ENCODE measurements at regions not wholly inside any gene's neighbourhood (a gene's known extent, or its start where the extent isn't known, plus 50 kb on each side); places are given as distances from the start of the nearest gene placed in this dataset.
A peak's percentile ranks its signal among the peaks of the same experiment; 100 is the strongest.
"Not testable (repeated sequence)": the region's sequence is repeated elsewhere in the genome, so short reads cannot be mapped to it uniquely, and the experiment has no call there.

DNA sequence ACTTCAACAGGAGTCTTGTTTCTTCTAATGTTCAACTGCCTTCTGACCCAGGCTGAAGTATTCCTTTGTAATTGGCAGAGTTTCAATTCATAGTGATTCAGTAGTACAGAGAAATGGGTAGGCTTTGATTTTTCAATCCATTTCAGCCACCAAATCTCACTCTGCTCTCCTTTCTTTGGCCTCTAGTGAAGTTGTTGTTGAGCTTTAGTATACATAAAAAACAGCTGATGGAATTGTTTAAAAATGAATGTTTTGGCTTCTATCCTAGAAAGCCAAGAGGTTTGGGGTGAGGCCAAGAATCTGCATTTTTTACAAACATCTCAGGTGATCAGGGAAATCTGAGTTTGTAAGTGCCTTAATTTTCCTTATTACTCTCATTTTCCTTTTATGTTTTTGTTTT is 182.9 kb upstream of the MAP1B start:
- Histone ChIP-seq H3K4me3 (ENCODE audit: low read length) (no peak overlapping the region), H3K9ac (ENCODE audit: low read length) (no peak overlapping the region), H3K27me3 (ENCODE audit: control insufficient read depth, insufficient read depth, low read length) (no peaks in the 10 kb centered on the region), H3K36me3 (ENCODE audit: control insufficient read depth, insufficient read depth, low read length) (no peaks in the 10 kb centered on the region), H3K9me3 (ENCODE audit: control insufficient read depth, low read length) (no peaks in the 10 kb centered on the region), H3K4me1 (ENCODE audit: control insufficient read depth, insufficient read depth, low read length) (peaks cover 27% of the 10 kb centered on the region)

DNA sequence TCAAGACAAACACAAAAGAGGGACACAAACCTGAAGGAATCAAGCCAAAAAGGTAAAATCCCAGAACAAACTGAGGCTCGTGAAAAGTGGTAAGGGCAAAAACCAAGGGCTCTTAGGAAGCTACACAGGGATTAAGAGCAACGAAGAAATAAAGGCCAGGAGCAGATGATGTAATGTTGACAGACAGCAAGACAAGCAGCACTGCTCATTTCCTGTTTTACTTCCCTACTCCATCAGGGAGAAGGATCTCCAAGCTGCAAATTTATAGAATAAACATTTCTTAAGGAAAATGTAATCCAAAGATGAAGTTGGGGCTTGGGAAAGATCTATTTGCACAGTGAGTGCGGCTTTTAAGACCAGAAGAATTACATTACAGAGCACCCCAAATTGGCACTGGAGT is 182.3 kb upstream of the MAP1B start:
- Histone ChIP-seq H3K9ac (ENCODE audit: low read length) (no peak overlapping the region), H3K36me3 (ENCODE audit: control insufficient read depth, insufficient read depth, low read length) (no peaks in the 10 kb centered on the region), H3K4me1 (ENCODE audit: control insufficient read depth, insufficient read depth, low read length) (peaks cover 27% of the 10 kb centered on the region), H3K4me3 (ENCODE audit: low read length) (no peak overlapping the region), H3K9me3 (ENCODE audit: control insufficient read depth, low read length) (no peaks in the 10 kb centered on the region), H3K27me3 (ENCODE audit: control insufficient read depth, insufficient read depth, low read length) (no peaks in the 10 kb centered on the region)

DNA sequence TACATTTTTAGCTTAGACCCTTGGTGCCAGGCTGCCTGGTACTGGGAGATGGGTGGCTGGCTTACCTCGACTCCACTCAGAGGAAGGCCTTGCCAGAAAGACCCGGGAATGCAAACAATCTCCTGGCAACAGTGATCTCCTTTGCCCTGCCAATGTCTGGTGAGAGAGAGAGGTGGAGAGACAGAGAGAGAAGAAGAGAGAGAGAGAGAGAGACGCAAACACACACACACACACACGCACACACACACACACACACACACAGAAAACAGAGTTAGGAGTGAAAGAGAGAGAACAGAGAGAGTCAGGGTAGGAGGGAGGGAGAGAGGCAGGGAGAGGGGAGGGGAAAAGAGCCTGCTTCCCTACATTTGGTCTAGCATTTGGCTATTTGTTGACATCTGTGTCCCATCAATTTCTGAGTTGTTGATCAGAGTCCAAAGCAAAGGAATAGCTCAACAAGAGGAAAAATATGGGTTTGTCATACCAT is 181.6 kb upstream of the MAP1B start:
- H3K36me3 ChIP-seq (ENCODE audit: control insufficient read depth, insufficient read depth, low read length) = no peaks in the 10 kb centered on the region
- H3K4me3 ChIP-seq (ENCODE audit: low read length) = no peak overlapping the region
- no peak overlapping the region for H3K9ac ChIP-seq (ENCODE audit: low read length)
- no peaks in the 10 kb centered on the region for H3K9me3 ChIP-seq (ENCODE audit: control insufficient read depth, low read length)
- H3K4me1 ChIP-seq (ENCODE audit: control insufficient read depth, insufficient read depth, low read length) = peaks cover 28% of the 10 kb centered on the region
- H3K27me3 ChIP-seq (ENCODE audit: control insufficient read depth, insufficient read depth, low read length) = no peaks in the 10 kb centered on the region

DNA sequence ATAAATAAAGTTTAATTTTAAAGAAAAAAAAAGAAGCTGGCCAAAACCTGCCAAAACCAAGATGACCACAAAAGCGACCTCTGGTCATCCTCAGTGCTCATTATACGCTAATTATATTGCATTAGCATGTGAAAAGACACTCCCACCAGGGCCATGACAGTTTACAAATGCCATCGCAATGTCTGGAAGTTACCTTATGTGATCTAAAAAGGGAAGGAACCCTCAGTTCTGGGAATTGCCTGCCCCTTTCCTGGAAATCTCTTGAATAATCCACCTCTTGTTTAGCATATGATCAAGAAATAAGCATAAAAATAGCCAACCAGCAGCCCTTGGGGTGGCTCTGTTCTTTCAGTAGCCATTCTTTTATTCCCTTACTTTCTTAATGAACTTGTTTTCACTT is 178.3 kb upstream of the MAP1B start:
- Histone ChIP-seq H3K4me3 (ENCODE audit: low read length) (no peak overlapping the region), H3K9me3 (ENCODE audit: control insufficient read depth, low read length) (no peaks in the 10 kb centered on the region), H3K9ac (ENCODE audit: low read length) (no peak overlapping the region), H3K27me3 (ENCODE audit: control insufficient read depth, insufficient read depth, low read length) (no peaks in the 10 kb centered on the region), H3K4me1 (ENCODE audit: control insufficient read depth, insufficient read depth, low read length) (peaks cover 51% of the 10 kb centered on the region), H3K36me3 (ENCODE audit: control insufficient read depth, insufficient read depth, low read length) (no peaks in the 10 kb centered on the region)

DNA sequence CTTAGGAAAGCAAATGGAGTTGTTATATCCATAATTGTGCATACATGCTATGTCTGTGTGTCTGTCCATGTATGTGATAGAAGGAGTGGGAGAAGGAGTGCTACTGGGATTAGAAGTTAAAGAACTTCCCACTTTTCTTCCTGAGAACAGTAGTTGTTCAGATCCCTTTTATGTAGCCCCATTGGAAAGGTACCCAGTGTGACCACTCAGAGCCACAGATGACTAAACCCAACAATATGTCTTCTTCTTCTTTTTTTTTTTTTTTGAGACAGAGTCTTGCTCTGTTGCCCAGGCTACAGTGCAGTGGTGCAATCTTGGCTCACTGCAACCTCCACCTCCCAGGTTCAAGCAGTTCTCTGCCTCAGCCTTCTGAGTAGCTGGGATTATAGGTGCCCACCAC is 176.7 kb upstream of the MAP1B start:
- H3K36me3 ChIP-seq (ENCODE audit: control insufficient read depth, insufficient read depth, low read length); H3K9ac ChIP-seq (ENCODE audit: low read length); H3K9me3 ChIP-seq (ENCODE audit: control insufficient read depth, low read length); H3K4me3 ChIP-seq (ENCODE audit: low read length); H3K27me3 ChIP-seq (ENCODE audit: control insufficient read depth, insufficient read depth, low read length): not testable (repeated sequence)
- H3K4me1 ChIP-seq (ENCODE audit: control insufficient read depth, insufficient read depth, low read length) = peaks cover 36% of the 10 kb centered on the region

DNA sequence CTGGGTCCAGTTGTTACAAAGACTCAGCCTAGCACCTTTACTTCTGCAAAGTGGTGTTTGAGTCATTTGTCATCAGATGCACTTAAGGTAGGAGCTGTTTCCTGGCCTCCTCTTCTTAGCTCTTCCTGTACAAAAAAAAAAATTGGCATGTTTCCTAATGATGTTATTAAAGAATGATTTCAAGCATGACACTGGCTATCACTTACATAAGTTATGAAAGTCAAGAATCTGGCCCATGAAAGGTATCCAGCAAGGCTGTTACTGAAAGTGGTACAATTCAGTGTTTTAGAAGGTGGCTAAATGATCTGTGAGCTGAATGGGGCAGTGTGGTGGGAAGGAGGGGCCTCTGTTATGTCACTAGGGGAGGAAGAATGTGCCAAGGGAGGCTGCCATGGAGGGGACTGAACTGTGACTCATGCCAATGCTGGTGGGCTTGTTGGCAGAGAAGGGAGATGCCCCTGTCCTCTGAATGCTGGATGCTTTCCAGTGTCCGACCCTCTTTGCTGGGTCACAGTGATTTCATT is 175.1 kb upstream of the MAP1B start:
- H3K9ac ChIP-seq (ENCODE audit: low read length) = peak overlapping the region; percentile 54

DNA sequence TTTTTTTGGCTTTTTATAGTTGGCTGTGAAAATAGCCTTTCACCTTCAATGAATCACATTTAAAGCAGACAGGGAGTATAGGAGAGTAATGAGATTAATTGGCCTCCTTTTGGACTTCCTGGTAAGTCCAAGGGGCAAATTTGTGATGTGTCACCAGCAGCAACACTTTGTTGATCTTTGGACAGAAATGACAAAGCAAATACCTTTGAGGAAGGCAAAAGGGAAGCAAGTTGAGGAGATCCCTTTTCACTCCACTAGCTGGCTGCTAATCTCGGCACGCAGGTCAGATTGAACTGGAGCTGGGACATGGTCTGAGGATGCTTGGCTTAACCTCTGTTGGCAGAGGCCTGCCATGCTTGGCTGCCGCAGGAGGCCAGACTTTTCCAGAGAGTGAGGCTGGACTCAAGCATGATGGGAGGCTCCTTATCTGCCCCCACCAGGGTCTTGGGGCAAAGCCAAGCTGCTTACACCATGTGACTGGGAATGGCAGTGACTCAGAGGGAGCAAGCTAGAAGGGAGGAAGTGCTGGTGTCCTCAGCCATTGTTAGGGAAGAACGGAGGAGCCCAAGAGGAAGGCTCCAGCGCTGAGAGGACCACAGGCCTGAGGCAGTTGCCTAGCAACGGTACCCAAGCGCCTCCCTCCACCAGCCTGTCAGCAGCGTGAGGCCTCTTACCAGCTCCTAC is 174.5 kb upstream of the MAP1B start:
- Histone ChIP-seq H3K9ac (ENCODE audit: low read length) (peak overlapping the region; percentile 54), H3K9me3 (ENCODE audit: control insufficient read depth, low read length) (no peaks in the 10 kb centered on the region)

More for the DNA sequence above, 175.1 kb upstream of the MAP1B start:
- no peak overlapping the region for H3K4me3 ChIP-seq (ENCODE audit: low read length)
- no peaks in the 10 kb centered on the region for H3K36me3 ChIP-seq (ENCODE audit: control insufficient read depth, insufficient read depth, low read length)
- no peaks in the 10 kb centered on the region for H3K9me3 ChIP-seq (ENCODE audit: control insufficient read depth, low read length)
- no peaks in the 10 kb centered on the region for H3K27me3 ChIP-seq (ENCODE audit: control insufficient read depth, insufficient read depth, low read length)
- H3K4me1 ChIP-seq (ENCODE audit: control insufficient read depth, insufficient read depth, low read length) = peaks cover 34% of the 10 kb centered on the region

DNA sequence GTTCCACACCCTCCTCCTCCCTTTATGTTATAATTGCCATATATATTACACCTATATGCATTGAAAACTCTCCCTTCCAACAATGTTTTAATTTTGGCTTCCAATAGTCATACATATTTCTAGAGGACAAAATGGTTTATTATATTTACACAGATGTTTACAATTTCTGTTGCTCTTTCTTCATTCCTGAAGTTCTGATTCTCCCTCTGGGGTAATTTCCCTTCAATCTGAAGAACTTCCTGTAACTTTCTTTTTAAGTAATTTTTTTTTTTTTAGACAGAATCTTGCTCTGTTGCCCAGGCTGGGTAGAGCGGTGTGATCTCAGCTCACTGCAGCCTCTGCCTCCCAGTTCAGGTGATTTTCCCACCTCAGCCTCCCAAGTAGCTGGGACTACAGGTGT is 173.0 kb upstream of the MAP1B start:
- Histone ChIP-seq H3K4me1 (ENCODE audit: control insufficient read depth, insufficient read depth, low read length) (peaks cover 51% of the 10 kb centered on the region), H3K36me3 (ENCODE audit: control insufficient read depth, insufficient read depth, low read length) (no peaks in the 10 kb centered on the region), H3K9me3 (ENCODE audit: control insufficient read depth, low read length) (no peaks in the 10 kb centered on the region), H3K9ac (ENCODE audit: low read length) (no peak overlapping the region), H3K4me3 (ENCODE audit: low read length) (no peak overlapping the region), H3K27me3 (ENCODE audit: control insufficient read depth, insufficient read depth, low read length) (no peaks in the 10 kb centered on the region)

More for the DNA sequence above, 174.5 kb upstream of the MAP1B start:
- Histone ChIP-seq H3K27me3 (ENCODE audit: control insufficient read depth, insufficient read depth, low read length) (no peaks in the 10 kb centered on the region), H3K36me3 (ENCODE audit: control insufficient read depth, insufficient read depth, low read length) (no peaks in the 10 kb centered on the region), H3K4me1 (ENCODE audit: control insufficient read depth, insufficient read depth, low read length) (peaks cover 38% of the 10 kb centered on the region), H3K4me3 (ENCODE audit: low read length) (no peak overlapping the region)

DNA sequence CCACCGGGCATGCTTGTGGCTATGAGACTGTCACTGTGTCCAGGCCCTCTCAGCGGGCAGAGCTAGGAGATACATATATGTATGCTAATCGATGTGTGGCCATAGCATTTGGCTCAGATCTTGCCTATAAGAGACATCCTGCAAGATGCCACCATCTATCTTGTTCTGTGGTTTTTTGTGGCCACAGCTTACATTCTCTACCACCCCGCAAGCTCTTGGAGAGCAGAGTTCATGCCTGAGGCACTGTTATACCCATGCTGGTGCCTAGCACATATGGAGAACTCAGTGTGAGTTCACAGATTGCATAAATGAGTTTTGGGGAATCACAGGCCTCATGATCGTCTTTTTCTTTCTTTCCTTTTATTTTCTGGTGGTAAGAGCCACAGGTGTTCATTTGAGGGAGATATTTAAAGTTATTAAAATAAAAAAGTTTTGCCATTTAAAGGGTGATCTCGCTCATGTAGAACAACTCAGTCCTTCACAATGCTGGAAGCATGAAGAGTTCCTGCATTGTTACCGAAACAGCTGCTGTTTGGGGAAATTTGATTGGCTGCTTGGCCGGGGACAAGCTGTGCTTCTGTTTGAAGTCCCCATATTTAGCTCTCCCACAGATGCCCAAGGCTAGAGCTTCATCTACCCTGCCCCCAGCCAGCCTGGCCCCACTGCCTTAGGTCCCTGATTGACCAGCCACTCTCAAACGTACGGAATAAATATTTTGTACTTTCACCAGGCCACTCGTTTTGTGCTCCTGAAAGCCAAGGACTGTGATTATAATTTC is 169.2 kb upstream of the MAP1B start:
- H3K9ac ChIP-seq (ENCODE audit: low read length) = no peak overlapping the region
- no peaks in the 10 kb centered on the region for H3K27me3 ChIP-seq (ENCODE audit: control insufficient read depth, insufficient read depth, low read length)
- no peaks in the 10 kb centered on the region for H3K36me3 ChIP-seq (ENCODE audit: control insufficient read depth, insufficient read depth, low read length)
- H3K4me3 ChIP-seq (ENCODE audit: low read length) = no peak overlapping the region
- H3K9me3 ChIP-seq (ENCODE audit: control insufficient read depth, low read length) = no peaks in the 10 kb centered on the region
- H3K4me1 ChIP-seq (ENCODE audit: control insufficient read depth, insufficient read depth, low read length) = peaks cover 31% of the 10 kb centered on the region

DNA sequence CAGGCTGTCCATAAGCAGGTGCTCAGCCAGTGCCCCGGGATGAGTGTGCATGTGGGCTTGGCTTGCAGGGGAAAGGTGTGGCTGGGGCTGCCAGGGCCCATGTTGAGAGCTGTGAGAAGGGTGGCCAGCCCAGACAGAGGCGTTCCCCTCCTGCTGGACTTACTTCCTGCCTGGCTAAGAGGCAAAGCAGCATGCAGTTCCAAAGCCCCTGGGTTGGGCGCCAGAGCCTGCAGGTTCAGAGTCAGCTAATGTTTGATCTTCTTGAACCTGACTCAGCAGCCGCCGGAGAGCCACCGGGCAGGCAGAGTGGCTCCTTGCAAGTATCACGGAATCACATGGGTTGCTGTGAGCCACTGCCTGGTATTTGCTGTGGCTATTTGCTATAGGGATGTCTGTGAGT is 168.4 kb upstream of the MAP1B start:
- peaks cover 23% of the 10 kb centered on the region for H3K4me1 ChIP-seq (ENCODE audit: control insufficient read depth, insufficient read depth, low read length)
- H3K9me3 ChIP-seq (ENCODE audit: control insufficient read depth, low read length) = no peaks in the 10 kb centered on the region
- no peaks in the 10 kb centered on the region for H3K27me3 ChIP-seq (ENCODE audit: control insufficient read depth, insufficient read depth, low read length)
- H3K36me3 ChIP-seq (ENCODE audit: control insufficient read depth, insufficient read depth, low read length) = no peaks in the 10 kb centered on the region
- no peak overlapping the region for H3K4me3 ChIP-seq (ENCODE audit: low read length)
- peak overlapping the region; percentile 32 for H3K9ac ChIP-seq (ENCODE audit: low read length)

DNA sequence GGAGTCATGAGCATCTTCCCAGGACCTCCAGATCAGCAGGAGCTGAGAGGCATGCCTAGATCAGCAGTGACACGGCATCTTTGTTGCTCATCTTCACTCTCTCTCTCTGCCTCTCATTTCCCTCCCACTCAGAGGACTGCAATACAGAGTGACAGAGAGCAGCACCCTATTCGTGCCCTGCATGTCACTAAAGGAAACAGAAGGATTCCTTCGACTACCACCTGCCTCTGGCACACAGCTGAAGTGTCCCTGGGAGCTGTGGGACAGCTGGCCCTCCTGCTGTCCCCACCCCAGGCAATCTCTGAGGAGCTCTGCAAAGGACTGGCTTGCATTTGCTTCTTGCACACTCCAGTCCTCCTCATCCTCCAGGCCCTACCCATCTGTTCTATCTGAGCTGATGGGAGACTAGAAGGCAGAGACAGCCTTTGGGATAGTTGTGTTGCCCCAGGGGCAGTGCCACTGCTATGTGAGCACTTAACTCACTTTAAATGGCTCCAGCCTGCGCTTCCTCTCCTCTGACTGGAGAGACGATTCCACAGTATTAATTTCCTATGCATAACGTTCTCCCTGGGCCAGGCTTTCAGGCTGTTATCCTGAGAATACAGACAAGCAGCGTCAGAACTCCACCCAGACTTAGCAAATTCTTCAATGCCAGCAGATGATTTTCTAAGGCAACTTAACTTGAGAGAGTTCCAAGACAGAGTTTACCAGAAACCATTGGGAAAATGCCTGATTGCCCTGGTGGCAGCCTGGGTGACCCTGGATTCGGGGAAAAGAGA is 167.6 kb upstream of the MAP1B start:
- Histone ChIP-seq H3K9ac (ENCODE audit: low read length) (peak overlapping the region; percentile 32), H3K36me3 (ENCODE audit: control insufficient read depth, insufficient read depth, low read length) (no peaks in the 10 kb centered on the region), H3K27me3 (ENCODE audit: control insufficient read depth, insufficient read depth, low read length) (no peaks in the 10 kb centered on the region), H3K9me3 (ENCODE audit: control insufficient read depth, low read length) (no peaks in the 10 kb centered on the region), H3K4me3 (ENCODE audit: low read length) (no peak overlapping the region), H3K4me1 (ENCODE audit: control insufficient read depth, insufficient read depth, low read length) (peaks cover 23% of the 10 kb centered on the region)

DNA sequence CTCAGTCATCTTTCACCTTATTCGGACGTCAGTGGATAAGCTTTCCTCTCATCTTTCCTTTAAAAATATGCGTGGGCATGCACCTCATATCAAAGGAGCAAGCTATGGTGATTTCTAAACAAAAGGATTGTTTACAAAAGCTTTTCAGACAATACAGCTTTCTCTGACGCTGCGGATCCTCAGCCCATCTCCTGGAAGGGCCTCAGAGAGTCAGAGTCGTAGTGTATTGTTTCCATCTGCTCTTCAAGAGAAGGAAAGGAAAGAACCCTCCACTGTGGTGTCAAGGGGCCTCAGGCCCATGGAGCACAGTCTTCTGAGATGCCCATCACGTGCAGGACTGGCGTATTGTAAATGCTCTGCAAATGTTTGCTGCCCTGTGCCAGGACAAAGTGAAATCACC is 163.4 kb upstream of the MAP1B start:
- Histone ChIP-seq H3K9me3 (ENCODE audit: control insufficient read depth, low read length) (no peaks in the 10 kb centered on the region), H3K36me3 (ENCODE audit: control insufficient read depth, insufficient read depth, low read length) (no peaks in the 10 kb centered on the region), H3K4me3 (ENCODE audit: low read length) (no peak overlapping the region), H3K27me3 (ENCODE audit: control insufficient read depth, insufficient read depth, low read length) (no peaks in the 10 kb centered on the region), H3K4me1 (ENCODE audit: control insufficient read depth, insufficient read depth, low read length) (peaks cover 8% of the 10 kb centered on the region), H3K9ac (ENCODE audit: low read length) (no peak overlapping the region)

Data from mucosa of stomach (tissue), 1 donor.